ENCODE measurements at regions not wholly inside any gene's neighbourhood (a gene's known extent, or its start where the extent isn't known, plus 50 kb on each side); places are given as distances from the start of the nearest gene placed in this dataset.

GRCh38 chr10:106481598-106482275 is 682.8 kb downstream of the SORCS1 start:
- TF ChIP-seq, protein P1, sequence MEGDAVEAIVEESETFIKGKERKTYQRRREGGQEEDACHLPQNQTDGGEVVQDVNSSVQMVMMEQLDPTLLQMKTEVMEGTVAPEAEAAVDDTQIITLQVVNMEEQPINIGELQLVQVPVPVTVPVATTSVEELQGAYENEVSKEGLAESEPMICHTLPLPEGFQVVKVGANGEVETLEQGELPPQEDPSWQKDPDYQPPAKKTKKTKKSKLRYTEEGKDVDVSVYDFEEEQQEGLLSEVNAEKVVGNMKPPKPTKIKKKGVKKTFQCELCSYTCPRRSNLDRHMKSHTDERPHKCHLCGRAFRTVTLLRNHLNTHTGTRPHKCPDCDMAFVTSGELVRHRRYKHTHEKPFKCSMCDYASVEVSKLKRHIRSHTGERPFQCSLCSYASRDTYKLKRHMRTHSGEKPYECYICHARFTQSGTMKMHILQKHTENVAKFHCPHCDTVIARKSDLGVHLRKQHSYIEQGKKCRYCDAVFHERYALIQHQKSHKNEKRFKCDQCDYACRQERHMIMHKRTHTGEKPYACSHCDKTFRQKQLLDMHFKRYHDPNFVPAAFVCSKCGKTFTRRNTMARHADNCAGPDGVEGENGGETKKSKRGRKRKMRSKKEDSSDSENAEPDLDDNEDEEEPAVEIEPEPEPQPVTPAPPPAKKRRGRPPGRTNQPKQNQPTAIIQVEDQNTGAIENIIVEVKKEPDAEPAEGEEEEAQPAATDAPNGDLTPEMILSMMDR (IDR thresholded peaks at IDR 0.05; ENCODE audit: insufficient read depth, low read length, poor library complexity, severe bottlenecking), result no peak
- H3K27me3 ChIP-seq (ENCODE audit: control insufficient read depth, insufficient read depth, low read length), result no peaks in the 10 kb centered on the region
- H3K36me3 ChIP-seq (ENCODE audit: control insufficient read depth, insufficient read depth, low read length), result no peaks in the 10 kb centered on the region
- no peak for DNase-seq (ENCODE audit: low read depth)
- H3K4me3 ChIP-seq (ENCODE audit: low read depth, low read length), result no peak overlapping the region

DNA sequence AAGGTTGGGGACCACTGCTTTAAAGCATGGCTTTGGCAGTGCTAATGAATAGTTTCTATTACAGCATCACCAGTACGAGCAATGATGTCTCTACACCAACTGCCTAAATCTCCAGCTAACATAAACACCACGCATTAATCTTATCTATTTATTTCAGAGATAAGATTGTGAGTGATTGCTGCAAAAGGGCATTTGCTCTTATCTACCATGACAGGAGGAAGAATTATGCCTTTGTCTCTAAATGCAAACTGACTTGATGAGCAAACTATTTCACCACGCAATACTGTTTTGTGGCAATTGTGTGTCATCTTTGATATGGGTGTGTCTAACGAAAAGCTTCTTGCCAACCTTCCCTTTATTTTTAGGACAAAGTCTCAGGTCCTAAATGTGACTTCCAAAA is 684.9 kb downstream of the SORCS1 start:
- Histone ChIP-seq H3K4me3 (ENCODE audit: low read depth, low read length) (no peak overlapping the region), H3K36me3 (ENCODE audit: control insufficient read depth, insufficient read depth, low read length) (no peaks in the 10 kb centered on the region), H3K27me3 (ENCODE audit: control insufficient read depth, insufficient read depth, low read length) (no peaks in the 10 kb centered on the region)
- DNase-seq (ENCODE audit: low read depth), result no peak
- TF ChIP-seq, protein P1 (IDR thresholded peaks at IDR 0.05; ENCODE audit: insufficient read depth, low read length, poor library complexity, severe bottlenecking), result no peak

DNA sequence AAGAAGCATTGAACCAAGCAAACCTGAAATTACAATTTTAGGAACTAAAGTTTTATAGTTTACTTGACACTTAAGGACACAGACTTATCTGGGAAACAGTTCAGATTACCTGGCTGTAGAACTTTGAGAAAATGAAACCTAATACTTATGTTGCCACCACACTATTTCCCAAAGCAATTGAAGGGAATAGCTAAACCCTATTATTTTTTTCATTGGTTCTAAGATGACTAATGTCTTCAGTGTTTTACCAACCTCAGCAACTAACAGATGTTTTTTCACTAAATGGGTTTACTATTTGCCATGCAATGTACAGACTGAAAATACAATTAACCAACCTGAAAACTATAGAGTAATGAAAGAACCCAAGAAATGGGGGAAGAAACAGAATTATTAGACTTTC is 689.6 kb downstream of the SORCS1 start:
- no peak overlapping the region for H3K4me3 ChIP-seq (ENCODE audit: low read depth, low read length)
- DNase-seq (ENCODE audit: low read depth), result no peak
- no peaks in the 10 kb centered on the region for H3K27me3 ChIP-seq (ENCODE audit: control insufficient read depth, insufficient read depth, low read length)
- H3K36me3 ChIP-seq (ENCODE audit: control insufficient read depth, insufficient read depth, low read length), result no peaks in the 10 kb centered on the region
- TF ChIP-seq, protein P1 (IDR thresholded peaks at IDR 0.05; ENCODE audit: insufficient read depth, low read length, poor library complexity, severe bottlenecking), result no peak

DNA sequence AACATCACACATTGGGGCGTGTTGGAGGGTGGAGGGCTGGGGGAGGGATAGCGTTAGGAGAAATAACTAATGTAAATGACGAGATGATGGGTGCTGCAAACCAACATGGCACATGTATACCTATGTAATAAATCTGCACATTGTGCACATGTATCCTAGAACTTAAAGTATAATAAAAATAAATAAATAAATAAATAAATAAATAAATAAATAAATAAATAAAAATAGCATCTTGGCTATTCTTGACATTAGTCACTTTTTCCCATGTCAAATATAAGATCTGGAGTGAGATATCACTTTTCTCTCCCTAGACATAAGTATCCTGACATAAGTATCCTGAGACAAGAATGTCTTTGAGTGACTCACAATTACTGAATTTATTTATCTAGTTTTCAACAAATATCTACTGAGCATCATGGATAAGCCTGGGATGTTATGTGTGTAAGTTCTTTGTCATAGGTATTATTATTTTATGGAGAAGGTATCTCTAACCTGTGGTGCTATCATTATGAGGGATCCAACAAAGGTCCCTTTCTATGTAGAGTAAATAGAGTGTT is 691.3 kb downstream of the SORCS1 start:
- no peak for DNase-seq (ENCODE audit: low read depth)
- H3K4me3 ChIP-seq (ENCODE audit: low read depth, low read length), result no peak overlapping the region
- H3K36me3 ChIP-seq (ENCODE audit: control insufficient read depth, insufficient read depth, low read length), result no peaks in the 10 kb centered on the region
- TF ChIP-seq, protein P1 (IDR thresholded peaks at IDR 0.05; ENCODE audit: insufficient read depth, low read length, poor library complexity, severe bottlenecking), result no peak
- H3K27me3 ChIP-seq (ENCODE audit: control insufficient read depth, insufficient read depth, low read length), result no peaks in the 10 kb centered on the region

DNA sequence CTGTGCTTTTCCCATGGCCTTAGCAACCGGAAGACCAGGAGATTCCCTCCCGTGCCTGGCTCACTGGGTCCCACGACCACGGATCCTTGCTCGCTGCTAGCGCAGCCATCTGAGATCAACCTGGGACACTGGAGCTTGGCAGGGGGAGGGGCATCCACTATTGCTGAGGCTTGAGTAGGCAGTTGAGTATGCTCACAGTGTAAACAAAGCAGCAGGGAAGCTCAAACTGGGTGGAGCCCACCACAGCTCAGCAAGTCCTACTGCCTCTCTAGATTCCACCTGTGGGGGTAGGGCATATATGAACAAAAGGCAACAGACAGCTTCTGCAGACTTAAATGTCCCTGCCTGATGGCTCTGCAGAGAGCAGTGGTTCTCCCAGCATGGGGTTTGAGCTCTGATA is 697.0 kb downstream of the SORCS1 start:
- TF ChIP-seq, protein P1 (IDR thresholded peaks at IDR 0.05; ENCODE audit: insufficient read depth, low read length, poor library complexity, severe bottlenecking), result no peak
- Histone ChIP-seq H3K27me3 (ENCODE audit: control insufficient read depth, insufficient read depth, low read length) (no peaks in the 10 kb centered on the region), H3K4me3 (ENCODE audit: low read depth, low read length) (no peak overlapping the region), H3K36me3 (ENCODE audit: control insufficient read depth, insufficient read depth, low read length) (no peaks in the 10 kb centered on the region)
- DNase-seq (ENCODE audit: low read depth), result no peak

DNA sequence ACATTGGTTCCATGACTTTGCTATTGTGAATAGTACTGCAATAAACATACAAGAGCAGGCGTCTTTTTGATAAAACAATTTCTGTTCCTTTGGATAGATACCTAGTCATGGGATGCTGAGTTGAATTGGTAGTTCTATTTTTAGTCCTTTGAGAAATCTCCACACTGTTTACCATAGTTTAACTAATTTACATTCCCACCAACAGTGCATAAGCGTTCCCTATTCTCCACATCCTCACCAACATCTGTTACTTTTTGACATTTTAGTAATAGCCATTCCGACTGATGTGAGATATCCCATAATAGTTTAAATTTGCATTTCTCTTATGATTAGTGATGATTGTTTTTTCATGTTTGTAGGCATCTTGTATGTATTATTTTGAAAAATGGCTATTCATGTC is 707.0 kb downstream of the SORCS1 start:
- TF ChIP-seq, protein P1 (IDR thresholded peaks at IDR 0.05; ENCODE audit: insufficient read depth, low read length, poor library complexity, severe bottlenecking), result no peak
- no peaks in the 10 kb centered on the region for H3K27me3 ChIP-seq (ENCODE audit: control insufficient read depth, insufficient read depth, low read length)
- no peak for DNase-seq (ENCODE audit: low read depth)
- no peak overlapping the region for H3K4me3 ChIP-seq (ENCODE audit: low read depth, low read length)
- no peaks in the 10 kb centered on the region for H3K36me3 ChIP-seq (ENCODE audit: control insufficient read depth, insufficient read depth, low read length)
